ENCODE measurements at regions not wholly inside any gene's neighbourhood (a gene's known extent, or its start where the extent isn't known, plus 50 kb on each side); places are given as distances from the start of the nearest gene placed in this dataset.

- H3K4me1 Mint-ChIP-seq: peaks cover 11% of the 10 kb centered on the region
- CTCF ChIA-PET: no interaction called here
- H3K27ac Mint-ChIP-seq: no peak overlapping the region
- ATAC-seq: no peak
- H3K36me3 Mint-ChIP-seq: 0 out of 2 replicates have a peak, but pooled peaks cover 3% of the 10 kb centered on the region
- no peaks in the 10 kb centered on the region for H3K9me3 Mint-ChIP-seq
- POLR2A ChIA-PET: no interaction called here
- no peak overlapping the region for H3K4me3 Mint-ChIP-seq
- TF ChIP-seq ZNF317 (CRISPR knock-in tag; IDR thresholded peaks at IDR 0.05; ENCODE audit: borderline replicate concordance, low read depth): no peak
- TF ChIP-seq ZNF263 (CRISPR knock-in tag; IDR thresholded peaks at IDR 0.05; ENCODE audit: low read depth): no peak
- TF ChIP-seq FOXP1 (CRISPR knock-in tag; IDR thresholded peaks at IDR 0.05; ENCODE audit: borderline replicate concordance): no peak
- TF ChIP-seq TEAD1 (CRISPR knock-in tag; IDR thresholded peaks at IDR 0.05): no peak
- no peak for TF ChIP-seq ETV6 (CRISPR knock-in tag; IDR thresholded peaks at IDR 0.05)
- no peak for TF ChIP-seq ARID4B (CRISPR knock-in tag; IDR thresholded peaks at IDR 0.05; ENCODE audit: borderline replicate concordance)
- H3K27me3 Mint-ChIP-seq (ENCODE audit: low read depth): no peaks in the 10 kb centered on the region
- no peak for DNase-seq (ENCODE audit: low spot score)
Observed at GRCh38 chr20:40186826-40187225, 502.2 kb downstream of the MAFB start.

GRCh38 chr20:40181676-40182075 is 507.4 kb downstream of the MAFB start:
- no peak overlapping the region for H3K27ac Mint-ChIP-seq
- no peak for ATAC-seq
- peaks cover 14% of the 10 kb centered on the region for H3K4me1 Mint-ChIP-seq
- H3K9me3 Mint-ChIP-seq: no peaks in the 10 kb centered on the region
- CTCF ChIA-PET: no interaction called here
- H3K4me3 Mint-ChIP-seq: no peak overlapping the region
- peaks cover 4% of the 10 kb centered on the region for H3K36me3 Mint-ChIP-seq
- POLR2A ChIA-PET: interaction anchor here (0.7 kb wide), 1 partner anchor 507 kb away, joined by 3 read pairs; the partner anchor contains the start of gene MAFB
- TF ChIP-seq ZNF317 (CRISPR knock-in tag; IDR thresholded peaks at IDR 0.05; ENCODE audit: borderline replicate concordance, low read depth) (no peak), ZNF121 (CRISPR knock-in tag; IDR thresholded peaks at IDR 0.05) (no peak)
- DNase-seq (ENCODE audit: low spot score): no peak
- H3K27me3 Mint-ChIP-seq (ENCODE audit: low read depth): no peaks in the 10 kb centered on the region

GRCh38 chr20:40176098-40176841 is 512.8 kb downstream of the MAFB start:
- Mint-ChIP-seq H3K9me3 (no peaks in the 10 kb centered on the region), H3K27me3 (ENCODE audit: low read depth) (no peaks in the 10 kb centered on the region), H3K4me1 (peaks cover 32% of the 10 kb centered on the region), H3K27ac (peak overlapping the region; percentile 69; the same call in 1 of the 2 replicates), H3K4me3 (no peak overlapping the region), H3K36me3 (peaks cover 2% of the 10 kb centered on the region)
- no peak for ATAC-seq
- CTCF ChIA-PET: interaction anchor here (1.1 to 1.9 kb wide), 2 partner anchors 16 kb away, joined by 4 to 8 read pairs; no protein-coding TSS in a partner anchor
- POLR2A ChIA-PET: no interaction called here
- no peak for DNase-seq (ENCODE audit: low spot score)
- no peak for TF ChIP-seq GRHL2 (CRISPR knock-in tag; IDR thresholded peaks at IDR 0.05; ENCODE audit: insufficient replicate concordance, severe bottlenecking)

GRCh38 chr20:40175296-40175695 is 513.7 kb downstream of the MAFB start:
- POLR2A ChIA-PET: no interaction called here
- Mint-ChIP-seq H3K27me3 (ENCODE audit: low read depth) (no peaks in the 10 kb centered on the region), H3K4me3 (no peak overlapping the region), H3K36me3 (no peaks in the 10 kb centered on the region), H3K4me1 (peaks cover 29% of the 10 kb centered on the region), H3K27ac (no peak overlapping the region), H3K9me3 (no peaks in the 10 kb centered on the region)
- DNase-seq (ENCODE audit: low spot score): no peak
- no peak for ATAC-seq
- no peak for TF ChIP-seq ZBTB43 (CRISPR knock-in tag; IDR thresholded peaks at IDR 0.05)
- no peak for TF ChIP-seq SOX15 (CRISPR knock-in tag; IDR thresholded peaks at IDR 0.05)
- no peak for TF ChIP-seq USF2 (CRISPR knock-in tag; IDR thresholded peaks at IDR 0.05)
- CTCF ChIA-PET: interaction anchor here (1.1 kb wide), 1 partner anchor 15 kb away, joined by 4 read pairs; no protein-coding TSS in a partner anchor

Data from WTC11 (cell line).